ENCODE measurements at regions not wholly inside any gene's neighbourhood (a gene's known extent, or its start where the extent isn't known, plus 50 kb on each side); places are given as distances from the start of the nearest gene placed in this dataset.

GRCh38 chr22:48424661-48425060 is 1403.0 kb downstream of the BRD1 start:
- no TSS peak for BruUV-seq (replicated peaks)
- H3K4me3 ChIP-seq (ENCODE audit: low read depth in 2 of 2, low read length in 2 of 2), result no peak overlapping the region
- ATAC-seq, result no peak
- no peaks in the 10 kb centered on the region for H3K9me3 ChIP-seq (ENCODE audit: control insufficient read depth, insufficient read depth, low read depth, low read length)
- in situ Hi-C loops (cut with HindIII; ENCODE audit: low pct_unique_long_range_greater_than_20kb, low sequenced_read_pairs) (no loop called here), intact Hi-C loops (cut with micrococcal nuclease; ENCODE audit: unreplicated experiment) (no loop called here)
- no peaks in the 10 kb centered on the region for H3K36me3 ChIP-seq (ENCODE audit: control insufficient read depth, insufficient read depth, low read length)
- POLR2A ChIA-PET, result no interaction called here
- no peak for TF ChIP-seq POLR2AphosphoS5 (IDR thresholded peaks at IDR 0.05; ENCODE audit: low read depth, low read length)
- TF ChIP-seq TCF7L2 (IDR thresholded peaks at IDR 0.05; ENCODE audit: low read depth, low read length), result no peak
- no peak for TF ChIP-seq CTCF (IDR thresholded peaks at IDR 0.05)
- TF ChIP-seq SIN3A (IDR thresholded peaks at IDR 0.05; ENCODE audit: borderline replicate concordance, insufficient read depth, low read depth, low read length), result no peak
- no peak for TF ChIP-seq REST (IDR thresholded peaks at IDR 0.05; ENCODE audit: insufficient read depth in 1 of 2, low read depth in 2 of 2, low read length in 1 of 2)
- no peaks in the 10 kb centered on the region; the same call in 1 of the 2 replicates for H3K27me3 ChIP-seq (ENCODE audit: control insufficient read depth, insufficient read depth, low read length)
- DNase-seq (ENCODE audit: low read depth, low spot score), result no peak
- no peak overlapping the region for H3K27ac ChIP-seq (ENCODE audit: low read length)
- CTCF ChIA-PET, result no interaction called here
- no peaks in the 10 kb centered on the region for H3K4me1 ChIP-seq (ENCODE audit: control insufficient read depth, insufficient read depth, low read length)

- TF ChIP-seq SIN3A (IDR thresholded peaks at IDR 0.05; ENCODE audit: borderline replicate concordance, insufficient read depth, low read depth, low read length) (no peak), POLR2AphosphoS5 (IDR thresholded peaks at IDR 0.05; ENCODE audit: low read depth, low read length) (no peak), REST (IDR thresholded peaks at IDR 0.05; ENCODE audit: insufficient read depth in 1 of 2, low read depth in 2 of 2, low read length in 1 of 2) (no peak), TCF7L2 (IDR thresholded peaks at IDR 0.05; ENCODE audit: low read depth, low read length) (no peak), CTCF (IDR thresholded peaks at IDR 0.05) (no peak)
- in situ Hi-C loops (cut with HindIII; ENCODE audit: low pct_unique_long_range_greater_than_20kb, low sequenced_read_pairs), result no loop called here
- Histone ChIP-seq H3K36me3 (ENCODE audit: control insufficient read depth, insufficient read depth, low read length) (no peaks in the 10 kb centered on the region), H3K27ac (ENCODE audit: low read length) (no peak overlapping the region), H3K4me3 (ENCODE audit: low read depth in 2 of 2, low read length in 2 of 2) (no peak overlapping the region), H3K4me1 (ENCODE audit: control insufficient read depth, insufficient read depth, low read length) (no peaks in the 10 kb centered on the region), H3K27me3 (ENCODE audit: control insufficient read depth, insufficient read depth, low read length) (no peaks in the 10 kb centered on the region; the same call in 1 of the 2 replicates), H3K9me3 (ENCODE audit: control insufficient read depth, insufficient read depth, low read depth, low read length) (no peaks in the 10 kb centered on the region)
- intact Hi-C loops (cut with micrococcal nuclease; ENCODE audit: unreplicated experiment), result no loop called here
- ATAC-seq (no peak), DNase-seq (ENCODE audit: low read depth, low spot score) (no peak)
- ChIA-PET CTCF (no interaction called here), POLR2A (no interaction called here)
- BruUV-seq (replicated peaks), result no TSS peak
Measured at GRCh38 chr22:48424201-48424627, 1403.5 kb downstream of the BRD1 start.

Data from Panc1 (cell line).